ENCODE measurements at regions not wholly inside any gene's neighbourhood (a gene's known extent, or its start where the extent isn't known, plus 50 kb on each side); places are given as distances from the start of the nearest gene placed in this dataset.

GRCh38 chr20:39397646-39398045, 435.5 kb downstream of the DHX35 start:
- TF ChIP-seq, protein P1, sequence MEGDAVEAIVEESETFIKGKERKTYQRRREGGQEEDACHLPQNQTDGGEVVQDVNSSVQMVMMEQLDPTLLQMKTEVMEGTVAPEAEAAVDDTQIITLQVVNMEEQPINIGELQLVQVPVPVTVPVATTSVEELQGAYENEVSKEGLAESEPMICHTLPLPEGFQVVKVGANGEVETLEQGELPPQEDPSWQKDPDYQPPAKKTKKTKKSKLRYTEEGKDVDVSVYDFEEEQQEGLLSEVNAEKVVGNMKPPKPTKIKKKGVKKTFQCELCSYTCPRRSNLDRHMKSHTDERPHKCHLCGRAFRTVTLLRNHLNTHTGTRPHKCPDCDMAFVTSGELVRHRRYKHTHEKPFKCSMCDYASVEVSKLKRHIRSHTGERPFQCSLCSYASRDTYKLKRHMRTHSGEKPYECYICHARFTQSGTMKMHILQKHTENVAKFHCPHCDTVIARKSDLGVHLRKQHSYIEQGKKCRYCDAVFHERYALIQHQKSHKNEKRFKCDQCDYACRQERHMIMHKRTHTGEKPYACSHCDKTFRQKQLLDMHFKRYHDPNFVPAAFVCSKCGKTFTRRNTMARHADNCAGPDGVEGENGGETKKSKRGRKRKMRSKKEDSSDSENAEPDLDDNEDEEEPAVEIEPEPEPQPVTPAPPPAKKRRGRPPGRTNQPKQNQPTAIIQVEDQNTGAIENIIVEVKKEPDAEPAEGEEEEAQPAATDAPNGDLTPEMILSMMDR (IDR thresholded peaks at IDR 0.05), result no peak
- TF ChIP-seq POLR2A (IDR thresholded peaks at IDR 0.05) (no peak), EP300 (IDR thresholded peaks at IDR 0.05) (no peak), POLR2AphosphoS5 (IDR thresholded peaks at IDR 0.05) (no peak)
